ENCODE measurements at regions not wholly inside any gene's neighbourhood (a gene's known extent, or its start where the extent isn't known, plus 50 kb on each side); places are given as distances from the start of the nearest gene placed in this dataset.
"Not testable (repeated sequence)": the region's sequence is repeated elsewhere in the genome, so short reads cannot be mapped to it uniquely, and the experiment has no call there.

- DNase-seq (ENCODE audit: low spot score), result no peak
- no peak overlapping the region for H3K27ac ChIP-seq
- H3K36me3 ChIP-seq, result no peaks in the 10 kb centered on the region
- H3K4me3 ChIP-seq, result no peak overlapping the region
- TF ChIP-seq CTCF (IDR thresholded peaks at IDR 0.05), result no peak
- ATAC-seq (ENCODE audit: insufficient number of reproducible peaks, low FRiP score, low read depth), result no peak
- H3K4me1 ChIP-seq (ENCODE audit: control insufficient read depth in 1 of 2, low read depth in 2 of 2), result no peaks in the 10 kb centered on the region
- H3K27me3 ChIP-seq (replicated peaks; ENCODE audit: insufficient read depth), result no peaks in the 10 kb centered on the region
- H3K9me3 ChIP-seq, result no peaks in the 10 kb centered on the region
These were observed 377.8 kb upstream of the SFSWAP start for GRCh38 chr12:131333136-131333535.

- no peaks in the 10 kb centered on the region for H3K4me1 ChIP-seq (ENCODE audit: control insufficient read depth in 1 of 2, low read depth in 2 of 2)
- no peak for ATAC-seq (ENCODE audit: insufficient number of reproducible peaks, low FRiP score, low read depth)
- H3K27me3 ChIP-seq (replicated peaks; ENCODE audit: insufficient read depth), result no peaks in the 10 kb centered on the region
- no peak overlapping the region for H3K27ac ChIP-seq
- no peaks in the 10 kb centered on the region for H3K9me3 ChIP-seq
- DNase-seq (ENCODE audit: low spot score), result no peak
- no peaks in the 10 kb centered on the region for H3K36me3 ChIP-seq
- H3K4me3 ChIP-seq, result no peak overlapping the region
- no peak for TF ChIP-seq CTCF (IDR thresholded peaks at IDR 0.05)
These were observed 377.1 kb upstream of the SFSWAP start for GRCh38 chr12:131333621-131334440.

- Histone ChIP-seq H3K4me1 (ENCODE audit: control insufficient read depth in 1 of 2, low read depth in 2 of 2) (no peaks in the 10 kb centered on the region), H3K27ac (no peak overlapping the region), H3K27me3 (replicated peaks; ENCODE audit: insufficient read depth) (no peaks in the 10 kb centered on the region), H3K9me3 (no peaks in the 10 kb centered on the region), H3K4me3 (no peak overlapping the region), H3K36me3 (no peaks in the 10 kb centered on the region)
- DNase-seq (ENCODE audit: low spot score) (no peak), ATAC-seq (ENCODE audit: insufficient number of reproducible peaks, low FRiP score, low read depth) (no peak)
- no peak for TF ChIP-seq CTCF (IDR thresholded peaks at IDR 0.05)
These were observed 376.1 kb upstream of the SFSWAP start for GRCh38 chr12:131334835-131335234.

GRCh38 chr12:131335456-131335855 lies 375.4 kb upstream of the SFSWAP start:
- H3K36me3 ChIP-seq, result no peaks in the 10 kb centered on the region
- H3K27me3 ChIP-seq (replicated peaks; ENCODE audit: insufficient read depth), result no peaks in the 10 kb centered on the region
- no peaks in the 10 kb centered on the region for H3K4me1 ChIP-seq (ENCODE audit: control insufficient read depth in 1 of 2, low read depth in 2 of 2)
- DNase-seq (ENCODE audit: low spot score) (no peak), ATAC-seq (ENCODE audit: insufficient number of reproducible peaks, low FRiP score, low read depth) (no peak)
- TF ChIP-seq CTCF (IDR thresholded peaks at IDR 0.05), result no peak
- no peak overlapping the region for H3K4me3 ChIP-seq
- no peaks in the 10 kb centered on the region for H3K9me3 ChIP-seq
- no peak overlapping the region for H3K27ac ChIP-seq

- DNase-seq (ENCODE audit: low spot score); H3K9me3 ChIP-seq; ATAC-seq (ENCODE audit: insufficient number of reproducible peaks, low FRiP score, low read depth); H3K27me3 ChIP-seq (replicated peaks; ENCODE audit: insufficient read depth); H3K4me1 ChIP-seq (ENCODE audit: control insufficient read depth in 1 of 2, low read depth in 2 of 2); H3K36me3 ChIP-seq; H3K27ac ChIP-seq; H3K4me3 ChIP-seq: not testable (repeated sequence)
These were observed 373.0 kb upstream of the SFSWAP start for GRCh38 chr12:131337861-131338260.

Data from thoracic aorta (tissue), 2 donors.